Frontal cortex (tissue), 3 donors: ENCODE measurements at regions not wholly inside any gene's neighbourhood (a gene's known extent, or its start where the extent isn't known, plus 50 kb on each side); places are given as distances from the start of the nearest gene placed in this dataset.

Source experiments
- DNase-seq, 2 donors: peaks; one replicate each; pipeline ENCODE4 v3.0.0; 2012; ENCODE audit warnings: low spot score in 2 of 2
- FAIRE-seq: peaks from 2 replicates; lab custom pipeline; 2012; peaks lifted over from hg19 to GRCh38; lab: Jason Lieb, UNC
- donor health status: control.
- donor health status: control.
- donor health status: control.

DNA sequence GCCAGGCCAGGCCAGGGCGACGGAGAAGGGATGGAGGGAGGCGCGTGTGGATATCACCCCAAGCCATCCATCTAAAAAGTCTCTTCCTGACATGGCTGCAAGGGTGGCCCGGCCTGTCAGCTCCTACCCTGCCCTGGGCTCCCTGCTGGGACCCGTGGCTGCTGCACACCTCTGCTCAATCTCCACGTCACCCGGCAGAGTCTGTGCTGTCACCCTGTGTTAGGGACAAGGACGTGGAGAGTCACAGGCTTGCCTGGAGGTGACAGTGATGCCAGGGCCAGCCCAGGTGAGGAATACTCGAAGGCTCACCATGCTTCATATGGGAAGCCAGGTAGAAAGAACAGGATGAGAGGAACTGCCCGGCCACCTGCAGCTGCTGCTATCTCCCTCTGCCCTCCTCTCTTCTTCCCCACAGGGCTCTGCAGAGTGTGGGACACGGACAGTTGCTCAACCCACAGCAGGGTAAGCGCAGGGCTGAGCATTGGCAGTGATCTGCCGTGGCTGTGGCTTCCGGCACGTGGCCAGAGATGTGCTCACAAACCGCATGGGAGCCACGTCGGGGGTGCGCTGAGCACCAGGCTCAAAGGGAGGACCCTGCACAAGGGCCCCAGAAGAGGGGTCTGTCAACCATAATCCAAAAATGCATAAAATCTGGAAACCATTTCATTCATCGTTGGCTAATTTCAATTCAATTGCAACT is 214.3 kb downstream of the DLL1 start:
- DNase-seq (no peak), FAIRE-seq (no peak)

DNA sequence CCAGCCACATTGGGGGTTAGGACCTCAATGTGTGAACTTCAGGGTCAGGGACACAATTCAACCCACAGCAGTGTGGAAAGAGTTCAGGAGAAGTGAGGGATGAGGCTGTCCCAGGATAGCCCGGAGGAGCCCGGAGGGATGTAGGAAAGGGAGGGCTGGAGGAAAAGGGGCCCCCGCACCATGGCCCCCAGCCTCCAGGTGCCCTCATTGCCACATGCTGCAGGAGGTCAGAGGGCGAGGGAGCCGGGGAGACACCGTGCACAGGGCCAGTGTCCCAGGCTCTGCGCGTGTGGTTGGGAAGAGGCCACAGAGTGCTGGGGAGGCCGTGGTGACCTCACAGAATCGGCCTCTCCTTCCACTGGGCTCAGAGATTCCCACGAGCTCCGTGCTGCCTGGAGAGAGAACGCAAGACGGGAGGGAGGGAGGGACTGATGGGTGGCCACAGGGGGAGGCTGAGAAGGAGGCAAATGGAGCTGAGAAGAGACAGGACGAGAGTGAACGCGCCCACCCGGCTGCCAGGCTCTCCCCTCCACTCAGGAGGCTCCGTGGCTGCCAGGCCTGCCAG is 215.1 kb downstream of the DLL1 start:
- DNase-seq (no peak), FAIRE-seq (no peak)

DNA sequence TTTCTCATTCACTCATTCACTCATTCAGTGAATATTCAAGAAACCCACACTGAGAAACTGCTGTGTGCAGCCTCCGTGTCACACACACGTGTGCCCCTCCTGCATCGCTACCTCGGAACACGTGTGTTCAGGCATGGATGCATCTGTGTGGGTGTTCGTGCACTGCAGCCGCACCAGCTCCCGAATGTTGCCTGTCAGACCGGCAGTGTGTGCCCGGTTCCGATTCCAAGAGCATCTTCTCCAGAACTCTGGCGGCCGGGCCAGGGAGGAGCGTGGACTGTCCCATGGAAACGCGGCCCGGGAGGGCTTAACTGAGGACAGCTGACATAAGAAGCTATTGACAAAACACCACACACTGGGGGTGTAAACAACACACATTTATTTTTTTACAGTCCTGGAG is 216.0 kb downstream of the DLL1 start:
- no peak for FAIRE-seq
- no peak for DNase-seq

DNA sequence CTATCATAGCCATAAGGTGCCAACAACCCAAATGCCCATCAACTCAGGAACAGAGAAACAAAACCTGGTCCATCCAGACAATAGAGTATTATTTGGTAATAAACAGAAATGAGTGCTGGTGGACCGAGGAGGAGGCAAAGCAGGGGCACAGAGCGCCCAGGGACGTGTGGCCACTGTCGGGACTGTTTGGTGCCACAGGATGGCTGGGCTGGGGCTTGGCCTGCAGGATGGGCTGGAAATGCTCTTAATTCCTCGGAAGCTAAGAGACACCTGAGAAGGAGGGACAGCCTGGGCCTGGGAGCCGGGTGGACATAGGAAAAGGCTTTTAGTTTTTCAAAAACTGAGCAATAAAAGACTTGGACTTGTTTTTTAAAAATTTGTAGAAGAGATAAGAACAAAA is 216.4 kb downstream of the DLL1 start:
- FAIRE-seq, result no peak
- DNase-seq, result no peak

DNA sequence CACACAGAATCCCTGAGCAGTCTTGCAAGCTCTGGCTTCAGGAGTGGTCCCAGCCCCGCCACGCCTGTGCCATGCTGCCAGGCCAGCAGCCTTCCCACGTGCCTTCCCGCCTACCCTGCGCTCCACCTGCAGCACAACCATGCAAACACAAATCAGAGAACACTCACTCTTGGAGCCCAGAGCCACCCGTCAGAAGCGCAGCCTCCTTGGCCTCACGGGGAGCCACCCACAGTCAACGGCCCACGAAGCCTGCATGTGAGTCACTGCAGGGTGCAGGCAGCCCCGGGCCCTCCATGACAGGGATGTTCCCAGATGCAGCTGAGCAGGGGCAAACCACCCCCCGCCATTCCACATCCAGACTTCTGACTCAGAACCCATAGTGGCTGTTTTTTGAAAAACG is 217.0 kb downstream of the DLL1 start:
- FAIRE-seq, result no peak
- no peak for DNase-seq

DNA sequence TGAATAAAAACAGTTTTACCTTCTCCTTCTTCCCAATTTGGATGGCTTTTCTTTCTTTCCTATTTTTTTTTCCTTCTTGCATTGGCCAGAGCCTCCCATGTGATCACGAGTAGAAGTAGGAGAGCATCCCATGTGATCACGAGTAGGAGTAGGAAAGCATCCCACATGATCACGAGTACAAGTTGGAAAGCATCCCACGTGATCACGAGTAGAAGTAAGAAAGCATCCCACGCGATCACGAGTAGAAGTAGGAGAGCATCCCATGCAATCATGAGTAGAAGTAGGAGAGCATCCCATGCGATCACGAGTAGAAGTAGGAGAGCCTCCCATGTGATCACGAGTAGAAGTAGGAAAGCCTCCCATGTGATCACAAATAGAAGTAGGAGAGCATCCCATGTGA is 218.6 kb downstream of the DLL1 start:
- FAIRE-seq (no peak), DNase-seq (no peak)

DNA sequence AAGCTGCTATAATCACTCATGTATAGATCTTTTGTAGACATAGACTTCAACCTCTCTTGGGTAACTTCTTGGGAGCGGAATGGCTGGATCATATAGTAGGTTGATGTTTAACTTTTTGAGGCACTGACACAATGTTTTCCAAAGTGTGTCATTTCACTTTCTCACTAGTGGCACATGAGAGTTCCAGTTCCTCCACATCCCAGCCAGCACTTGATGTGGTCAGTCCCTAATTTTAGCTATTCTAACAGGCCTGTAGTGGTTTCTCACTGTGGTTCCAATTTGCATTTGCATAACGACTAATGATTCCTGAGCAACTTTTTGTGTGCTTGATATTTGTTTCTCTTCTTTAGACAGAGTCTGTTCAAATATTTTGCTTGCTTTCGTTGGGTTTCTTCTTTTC is 221.3 kb downstream of the DLL1 start:
- DNase-seq, result no peak
- FAIRE-seq, result no peak

DNA sequence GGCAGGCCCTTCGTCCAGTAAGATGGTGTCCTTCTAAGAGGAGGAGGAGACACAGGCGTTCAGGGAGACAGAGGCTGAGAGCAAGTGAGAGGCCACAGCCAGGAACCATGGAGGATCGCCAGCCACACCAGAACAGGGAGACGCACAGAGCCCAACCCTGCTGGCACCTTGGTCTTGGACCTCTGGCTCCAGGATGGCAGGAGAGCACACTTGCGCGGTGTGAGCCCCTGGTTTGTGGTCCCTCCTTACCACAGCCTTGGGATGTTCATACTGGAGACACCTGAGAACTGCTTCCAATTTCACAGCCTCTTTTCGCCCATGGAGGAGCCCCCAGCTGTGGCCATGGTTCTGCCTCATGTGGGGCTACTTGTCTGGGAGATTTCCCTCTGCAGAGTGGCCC is 222.4 kb downstream of the DLL1 start:
- no peak for FAIRE-seq

DNA sequence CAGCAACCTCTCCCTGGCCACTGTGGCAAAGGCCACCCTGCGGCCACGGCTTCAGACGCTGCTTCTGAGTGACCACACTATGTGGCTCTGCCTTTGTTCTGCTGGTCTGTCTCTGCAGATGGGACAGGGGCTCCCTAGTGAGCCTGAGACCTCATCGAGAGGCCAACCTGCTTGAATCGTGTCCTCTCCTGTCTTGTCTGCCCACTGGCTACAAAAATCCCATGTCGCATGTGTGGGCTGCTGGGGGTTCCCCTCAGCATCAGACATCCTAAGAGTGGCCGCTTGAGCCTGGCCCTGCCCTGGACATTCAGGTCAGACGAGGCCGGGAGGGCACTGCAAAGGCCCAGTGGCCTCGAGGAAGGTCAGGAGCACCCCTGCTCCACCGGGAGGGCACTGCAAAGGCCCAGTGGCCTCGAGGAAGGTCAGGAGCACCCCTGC is 222.9 kb downstream of the DLL1 start:
- DNase-seq (no peak), FAIRE-seq (no peak)

More for the DNA sequence above, 222.4 kb downstream of the DLL1 start:
- DNase-seq, result no peak

DNA sequence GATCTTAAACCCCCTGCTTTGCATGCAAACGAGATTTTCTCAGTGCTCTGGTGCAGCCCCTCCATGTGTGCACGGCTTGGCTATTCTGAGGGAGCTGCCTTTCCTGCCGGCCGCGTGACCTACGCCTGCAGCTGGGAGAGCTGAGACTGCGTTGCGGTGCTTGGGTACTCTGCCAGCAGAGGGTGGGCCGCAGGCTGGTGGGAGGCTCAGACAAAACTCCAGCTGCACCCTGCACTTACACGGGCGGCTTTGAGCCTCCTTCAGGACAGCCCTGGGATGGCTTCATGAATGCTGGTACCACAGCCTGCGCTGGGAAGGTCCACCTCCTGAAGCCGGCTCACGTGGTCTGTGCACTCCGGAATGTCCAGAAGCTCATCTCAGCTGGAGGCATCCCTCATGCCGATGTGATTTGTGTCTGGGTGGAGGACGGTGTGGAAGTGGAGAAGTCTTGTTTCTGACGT is 223.7 kb downstream of the DLL1 start:
- no peak for DNase-seq
- no peak for FAIRE-seq

DNA sequence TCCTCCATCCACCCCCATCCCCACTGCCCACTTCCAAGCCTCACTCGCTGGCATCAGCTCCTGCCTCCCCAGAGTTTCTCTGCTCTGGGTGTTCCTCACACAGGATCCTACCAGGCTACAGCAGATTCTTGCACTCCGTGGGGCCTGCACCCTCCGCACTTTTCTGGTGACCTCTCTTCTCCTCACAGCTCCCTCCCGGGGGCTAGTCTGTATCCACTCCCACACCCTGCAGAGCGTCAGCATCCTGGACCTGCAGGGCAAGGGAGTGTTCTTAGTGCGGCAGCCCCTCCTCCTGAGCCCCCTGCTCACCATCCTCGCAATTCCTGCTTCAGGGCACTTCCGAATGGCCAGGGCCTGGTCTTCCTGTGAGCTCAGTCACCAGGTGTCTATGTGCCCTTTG is 224.2 kb downstream of the DLL1 start:
- FAIRE-seq, result no peak
- DNase-seq, result no peak

DNA sequence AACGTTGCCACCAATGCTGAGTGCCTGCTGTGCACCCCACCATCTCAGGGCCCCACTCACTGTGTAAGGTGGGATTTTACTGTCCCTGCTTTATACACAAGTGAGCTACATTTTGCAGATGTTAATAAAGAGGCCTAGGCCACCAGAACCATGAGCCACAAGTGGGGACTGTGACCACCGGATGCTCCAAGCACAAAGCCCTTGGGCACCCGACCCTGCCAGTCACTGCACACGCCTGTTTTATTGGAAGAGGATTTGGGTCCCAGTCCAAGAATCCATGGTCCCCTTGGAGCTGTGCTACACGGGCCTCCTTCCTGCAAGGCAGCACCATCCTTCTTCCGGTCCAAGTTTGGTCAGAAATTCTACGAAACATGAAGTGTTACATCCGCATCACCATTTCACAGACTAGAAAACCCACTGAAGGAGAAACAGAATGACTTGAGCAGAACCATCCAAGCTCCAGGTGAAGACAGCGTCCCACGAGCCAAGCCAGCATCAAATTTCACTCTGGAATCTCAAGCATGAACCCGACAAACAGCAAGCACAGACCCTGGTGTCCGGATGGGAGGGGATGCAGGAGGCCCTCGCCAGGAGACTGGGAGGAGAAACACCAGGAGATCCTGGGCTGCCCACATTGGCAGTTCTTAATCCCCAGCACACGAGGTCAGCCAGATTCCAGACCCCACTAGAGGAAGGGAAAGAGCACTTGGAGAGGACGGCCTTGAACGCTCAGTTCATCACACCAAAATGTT is 226.9 kb downstream of the DLL1 start:
- no peak for DNase-seq
- FAIRE-seq, result no peak

DNA sequence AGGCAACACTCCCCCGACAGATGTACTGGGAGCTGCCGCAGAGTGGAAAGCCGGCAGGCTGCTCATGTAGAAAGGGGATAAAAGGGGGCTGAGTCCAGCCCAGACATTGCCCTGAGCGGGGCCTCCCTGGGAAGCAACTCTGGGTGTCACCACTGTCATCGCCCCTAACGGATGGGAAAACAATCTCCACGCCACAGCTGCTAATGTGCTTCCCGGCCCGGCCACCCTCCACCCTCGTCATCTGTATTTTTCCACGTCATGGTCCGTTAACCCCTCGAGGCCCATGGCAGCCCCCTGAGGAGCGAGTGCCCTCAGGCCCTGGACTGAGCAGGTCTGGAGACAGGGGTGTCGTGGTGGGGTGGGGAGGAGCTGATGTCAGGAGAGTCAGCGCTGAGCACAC is 227.4 kb downstream of the DLL1 start:
- FAIRE-seq (no peak), DNase-seq (no peak)

DNA sequence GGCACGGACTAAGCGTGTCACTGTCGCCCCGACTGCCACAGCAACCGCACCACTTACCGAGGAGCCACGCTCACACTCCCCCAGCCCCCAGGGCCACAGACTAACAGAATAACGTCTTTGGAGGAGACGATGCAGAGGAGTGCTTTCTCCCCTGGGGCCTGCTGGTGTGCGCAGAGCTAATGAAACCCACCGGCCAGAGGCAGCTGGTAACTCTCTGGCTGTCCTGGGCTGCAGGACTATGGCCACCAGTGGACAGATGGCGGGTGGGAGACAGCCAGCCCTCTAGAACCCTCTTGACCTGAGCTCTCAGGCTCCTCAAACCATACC is 228.0 kb downstream of the DLL1 start:
- no peak for FAIRE-seq
- no peak for DNase-seq

DNA sequence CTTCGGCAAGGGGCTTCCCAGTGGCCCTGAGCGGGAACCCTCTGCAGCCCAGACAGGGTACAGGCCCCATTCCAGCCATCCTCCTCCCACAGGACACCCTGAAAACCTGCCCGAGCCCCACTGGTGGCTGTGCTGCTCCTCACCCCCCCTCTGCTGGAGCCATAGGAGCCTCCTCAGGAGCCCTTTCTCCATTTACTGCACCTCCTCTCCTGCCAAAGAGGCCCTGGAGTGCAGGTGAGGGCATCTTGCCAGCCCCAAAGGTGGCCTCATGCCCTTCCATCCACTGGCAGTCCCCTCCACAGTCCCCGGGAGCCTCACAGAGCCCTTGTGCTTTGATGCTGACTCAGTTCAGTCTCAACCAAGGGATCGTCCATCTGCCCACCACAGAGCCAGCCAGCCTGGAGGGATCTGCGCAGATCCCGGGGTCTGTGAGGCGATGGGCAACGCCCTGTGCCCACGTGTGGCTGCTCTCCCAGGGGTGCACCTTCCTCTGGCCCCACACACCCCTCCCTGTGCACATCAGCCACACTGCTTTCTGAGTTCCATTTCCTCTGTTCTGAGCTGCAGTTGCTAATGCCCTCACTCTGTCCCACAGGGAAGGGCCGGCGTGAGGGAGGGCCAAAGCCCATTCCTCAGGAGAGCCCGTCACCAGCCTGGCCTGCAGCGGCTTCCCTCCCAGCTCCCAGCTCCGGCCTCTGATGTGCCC is 228.5 kb downstream of the DLL1 start:
- DNase-seq, result no peak
- FAIRE-seq, result no peak

DNA sequence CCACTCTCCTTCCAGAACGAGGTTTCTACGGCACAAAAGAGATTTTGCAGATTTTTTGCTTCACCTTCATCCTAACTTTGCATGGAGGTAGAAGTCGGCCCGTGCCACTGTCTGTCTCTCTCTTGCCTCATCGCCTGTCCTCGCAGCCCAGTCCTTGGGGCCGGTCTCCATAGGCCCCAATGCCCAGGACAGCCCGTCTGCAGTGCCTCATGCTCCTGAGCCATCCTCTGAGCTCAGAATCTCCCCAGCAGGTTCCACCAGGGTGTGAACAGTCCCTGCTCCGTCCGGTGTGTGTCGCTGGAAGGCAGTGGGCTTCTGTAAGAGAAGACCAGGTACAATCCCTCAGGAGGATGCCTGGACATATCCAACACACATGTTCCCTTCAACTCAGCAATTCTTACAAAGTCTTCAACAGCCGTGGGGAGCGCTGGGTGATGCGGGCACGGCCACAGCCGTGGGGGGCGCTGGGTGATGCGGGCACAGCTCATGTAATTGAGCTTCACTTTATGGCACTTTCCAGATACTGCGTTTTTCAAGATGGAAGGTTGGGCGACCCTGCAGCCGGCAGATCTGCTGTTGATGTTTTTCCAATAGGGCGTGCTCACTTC is 231.9 kb downstream of the DLL1 start:
- FAIRE-seq, result no peak
- DNase-seq, result no peak

DNA sequence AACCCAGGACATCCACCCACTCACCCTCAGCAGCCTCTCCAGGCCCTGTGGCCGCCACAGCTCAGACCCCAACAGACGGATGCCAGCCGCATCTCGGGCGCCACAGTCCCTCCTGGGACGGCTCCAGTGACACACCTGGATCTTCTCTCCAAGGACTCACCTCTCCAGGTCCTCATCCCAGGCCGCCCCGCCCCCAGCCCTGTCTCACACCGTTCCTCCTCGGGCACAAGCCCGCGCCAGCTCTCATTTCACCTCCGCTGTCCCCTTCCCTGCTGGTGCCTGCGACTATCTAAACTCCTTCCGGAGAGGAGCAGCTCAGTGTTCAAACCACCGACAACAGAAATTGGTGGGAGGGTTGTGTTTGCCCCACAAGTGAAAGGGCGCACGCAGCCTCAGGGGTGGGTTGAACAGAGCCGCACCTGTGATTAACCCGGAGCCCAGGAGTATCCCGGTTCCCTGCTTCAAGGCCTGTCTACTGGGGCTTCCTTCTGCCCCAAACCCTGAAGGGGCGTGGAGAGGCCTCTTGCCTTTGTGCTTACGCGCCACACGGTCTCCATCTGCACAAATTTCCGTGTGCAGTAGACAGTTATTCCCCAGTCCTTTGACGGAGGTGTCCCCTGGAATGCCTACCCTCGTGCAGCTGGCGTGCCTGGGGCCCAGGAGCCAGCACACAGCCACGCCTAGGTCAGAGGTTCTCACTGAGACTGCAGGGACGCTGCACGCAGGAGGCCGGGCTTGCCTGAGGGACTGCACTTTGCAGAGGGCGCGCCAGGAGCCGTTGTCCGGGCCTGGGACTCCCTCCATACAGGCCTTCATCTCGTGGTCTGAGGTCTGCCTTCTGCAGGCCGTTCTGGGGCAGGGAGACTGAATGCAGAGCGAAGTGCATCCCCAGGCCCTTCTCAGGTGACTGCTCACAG is 232.7 kb downstream of the DLL1 start:
- DNase-seq (no peak), FAIRE-seq (no peak)

DNA sequence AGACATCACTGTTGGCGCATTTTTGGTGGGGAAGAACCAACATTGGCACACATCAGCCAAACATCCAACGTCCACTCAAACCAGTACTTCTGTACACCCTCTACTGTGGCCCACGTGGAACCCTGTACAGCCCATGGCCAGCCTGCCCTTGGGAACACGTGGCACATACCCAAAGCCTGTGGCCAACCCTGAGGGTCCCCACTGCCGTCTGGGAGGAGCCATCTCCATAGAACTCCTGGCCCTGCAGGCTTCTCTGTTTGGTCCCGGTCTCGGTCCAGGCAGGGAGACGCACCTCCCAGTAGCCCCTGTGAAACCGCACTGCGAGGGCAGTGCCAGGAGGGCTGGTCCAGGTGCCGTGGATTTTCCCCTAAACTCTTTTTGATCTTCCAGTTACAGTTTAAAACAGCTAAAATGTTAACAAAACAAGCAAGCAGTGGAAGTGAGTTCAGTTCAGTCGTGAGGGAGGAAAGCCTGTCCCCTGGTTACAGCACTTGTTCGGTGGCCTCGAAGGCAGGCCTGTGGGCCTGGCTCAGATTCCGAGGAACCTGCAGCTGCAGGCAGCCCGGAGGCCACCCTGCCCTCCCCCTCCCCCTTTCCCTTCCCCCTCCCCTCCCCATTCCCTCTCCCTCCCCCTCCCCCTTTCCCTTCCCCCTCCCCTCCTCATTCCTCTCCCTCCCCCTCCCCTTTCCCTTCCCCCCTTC is 233.7 kb downstream of the DLL1 start:
- DNase-seq, result no peak
- no peak for FAIRE-seq

DNA sequence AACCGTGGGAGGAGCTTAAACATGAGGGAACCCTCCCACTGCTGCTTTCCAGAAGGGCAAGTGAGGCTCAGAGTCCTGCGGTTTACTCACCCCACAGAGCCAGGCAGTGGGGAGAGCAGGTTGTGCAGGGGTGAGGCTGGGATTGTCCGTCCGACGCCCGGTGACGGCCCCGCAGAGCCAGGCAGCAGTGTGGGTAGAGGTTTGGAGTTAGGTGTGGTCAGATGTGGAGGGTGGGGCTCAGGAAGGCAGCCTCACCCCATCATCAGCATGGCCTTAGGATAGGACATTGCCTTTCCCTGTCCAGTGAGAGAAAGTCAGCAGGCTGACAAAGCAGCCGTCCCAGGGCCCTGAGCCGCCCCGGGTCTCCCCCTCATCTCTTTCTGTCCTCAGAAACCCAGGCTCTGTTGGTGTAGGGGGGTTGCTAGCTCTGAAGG is 234.6 kb downstream of the DLL1 start:
- DNase-seq (no peak), FAIRE-seq (no peak)
